GM20000 (cell line): ENCODE measurements at regions not wholly inside any gene's neighbourhood (a gene's known extent, or its start where the extent isn't known, plus 50 kb on each side); places are given as distances from the start of the nearest gene placed in this dataset.

Experiments used
- DNase-seq: peaks from one replicate; pipeline ENCODE4 v3.0.0; 2012; ENCODE audit warnings: low spot score
- TF ChIP-seq, protein P1 (sequence below): IDR thresholded peaks from 2 replicates; pipeline ENCODE4 v1.5.1; 2012; ENCODE audit warnings: mild to moderate bottlenecking, control low read depth; ENCODE audit errors: extremely low read depth, missing control alignments

DNA sequence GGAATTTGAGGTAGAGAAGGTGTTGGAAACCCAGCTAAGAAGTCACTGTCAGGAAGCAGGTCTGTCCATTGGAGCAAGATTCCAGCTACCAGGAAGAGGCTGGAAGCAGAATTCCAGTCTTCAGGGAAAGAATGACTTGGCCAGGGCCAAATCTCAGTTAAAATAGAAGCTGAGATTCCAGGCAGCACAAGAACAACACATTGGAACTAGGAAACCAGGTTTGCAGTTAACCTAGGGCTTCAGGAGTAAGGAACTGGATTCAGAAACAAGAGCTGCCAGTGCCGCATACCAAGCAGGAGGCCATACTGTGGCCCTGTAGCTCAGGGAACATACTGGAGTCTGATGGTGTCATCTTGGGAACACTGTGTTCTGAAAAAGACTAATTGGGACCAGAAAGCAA is 73.7 kb upstream of the FUCA2 start:
- no peak for DNase-seq
- TF ChIP-seq, protein P1, sequence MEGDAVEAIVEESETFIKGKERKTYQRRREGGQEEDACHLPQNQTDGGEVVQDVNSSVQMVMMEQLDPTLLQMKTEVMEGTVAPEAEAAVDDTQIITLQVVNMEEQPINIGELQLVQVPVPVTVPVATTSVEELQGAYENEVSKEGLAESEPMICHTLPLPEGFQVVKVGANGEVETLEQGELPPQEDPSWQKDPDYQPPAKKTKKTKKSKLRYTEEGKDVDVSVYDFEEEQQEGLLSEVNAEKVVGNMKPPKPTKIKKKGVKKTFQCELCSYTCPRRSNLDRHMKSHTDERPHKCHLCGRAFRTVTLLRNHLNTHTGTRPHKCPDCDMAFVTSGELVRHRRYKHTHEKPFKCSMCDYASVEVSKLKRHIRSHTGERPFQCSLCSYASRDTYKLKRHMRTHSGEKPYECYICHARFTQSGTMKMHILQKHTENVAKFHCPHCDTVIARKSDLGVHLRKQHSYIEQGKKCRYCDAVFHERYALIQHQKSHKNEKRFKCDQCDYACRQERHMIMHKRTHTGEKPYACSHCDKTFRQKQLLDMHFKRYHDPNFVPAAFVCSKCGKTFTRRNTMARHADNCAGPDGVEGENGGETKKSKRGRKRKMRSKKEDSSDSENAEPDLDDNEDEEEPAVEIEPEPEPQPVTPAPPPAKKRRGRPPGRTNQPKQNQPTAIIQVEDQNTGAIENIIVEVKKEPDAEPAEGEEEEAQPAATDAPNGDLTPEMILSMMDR: no peak

GRCh38 chr6:143583542-143584327 is 72.2 kb upstream of the FUCA2 start:
- TF ChIP-seq, protein P1: no peak
- no peak for DNase-seq

DNA sequence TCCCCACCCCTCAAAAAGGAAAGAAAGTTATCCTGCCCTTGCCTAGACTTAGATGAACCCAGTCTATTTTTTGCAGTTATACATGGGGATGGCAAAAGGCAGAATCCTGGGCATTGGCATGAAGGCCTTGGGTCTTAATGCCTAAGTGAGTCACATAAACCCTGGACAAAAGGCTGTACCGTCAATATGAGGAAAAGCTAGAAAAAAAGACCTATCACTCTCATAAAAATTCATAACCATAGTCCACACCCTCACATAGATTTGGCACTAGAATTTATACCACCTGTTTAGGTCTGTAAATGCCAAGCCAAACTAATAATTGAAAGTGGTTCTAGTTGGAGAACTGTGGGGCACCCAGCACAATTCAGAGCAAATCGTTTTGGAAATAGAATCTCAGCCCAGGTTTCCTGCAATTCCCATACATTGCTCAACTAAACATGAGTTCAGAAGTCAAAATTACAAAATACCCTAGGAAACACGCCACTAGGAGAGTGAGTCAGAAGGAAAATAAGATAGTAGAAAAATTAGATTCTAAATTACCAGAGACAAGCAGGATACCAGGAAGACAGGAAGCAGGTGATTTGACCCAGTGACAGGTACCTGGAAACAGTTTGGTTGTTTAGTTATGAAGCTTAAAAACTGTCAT is 70.4 kb upstream of the FUCA2 start:
- DNase-seq: no peak
- TF ChIP-seq, protein P1: no peak

- no peak for DNase-seq
- TF ChIP-seq, protein P1: no peak
These were observed 68.2 kb upstream of the FUCA2 start for GRCh38 chr6:143579703-143580102.

- TF ChIP-seq, protein P1: no peak
- no peak for DNase-seq
These were observed 66.5 kb upstream of the FUCA2 start for GRCh38 chr6:143578054-143578453.

DNA sequence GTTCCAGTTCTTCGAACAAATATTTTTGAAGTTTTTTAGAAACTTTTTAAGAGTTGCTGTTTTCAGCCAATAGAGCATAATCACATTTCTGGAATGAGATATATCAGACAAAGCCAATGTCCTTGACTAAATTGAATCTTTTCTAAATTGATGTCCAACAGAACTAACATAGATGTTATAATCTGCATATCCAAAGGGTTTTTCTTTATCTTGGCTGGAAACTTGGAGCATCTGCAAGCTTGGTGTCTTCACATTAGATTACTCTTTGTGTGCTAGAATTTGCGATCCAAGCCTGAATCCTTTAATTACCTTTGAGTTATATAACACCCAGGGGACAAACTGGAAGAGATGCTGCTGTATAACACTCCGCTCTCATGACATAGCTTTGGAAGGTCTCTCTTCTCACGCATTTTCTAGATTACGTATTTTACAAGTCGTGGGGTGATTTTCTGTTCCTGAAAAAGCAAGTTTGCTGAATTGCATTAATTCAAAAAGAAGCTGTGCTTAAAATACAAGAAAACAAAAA is 64.4 kb upstream of the FUCA2 start:
- TF ChIP-seq, protein P1: no peak
- DNase-seq: no peak

DNA sequence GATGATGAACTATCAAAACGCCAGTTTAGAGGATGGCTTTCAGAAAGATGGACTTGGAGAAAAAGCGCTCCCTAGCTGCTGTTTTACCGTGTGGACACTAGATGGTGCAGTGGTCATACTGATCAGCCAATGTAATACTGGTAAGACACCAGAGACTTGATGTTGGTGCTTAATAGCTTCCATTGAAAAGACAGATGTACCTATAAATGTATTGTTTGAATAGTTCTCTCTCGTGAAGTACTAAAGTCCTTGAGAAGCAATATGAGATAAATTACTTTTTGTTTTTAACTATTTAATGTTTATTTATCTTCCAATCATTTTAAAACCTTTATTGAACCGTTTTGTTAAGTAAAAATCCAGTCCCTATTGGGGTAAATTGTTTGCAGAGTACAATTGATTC is 63.9 kb upstream of the FUCA2 start:
- TF ChIP-seq, protein P1: peak; percentile 79
- DNase-seq: peak; percentile 73
